22Rv1 (cell line): ENCODE measurements at regions not wholly inside any gene's neighbourhood (a gene's known extent, or its start where the extent isn't known, plus 50 kb on each side); places are given as distances from the start of the nearest gene placed in this dataset.

ENCODE experiments used
- H3K27ac ChIP-seq: fragments of 450-650 bp; 2 replicates; pipeline ENCODE4 v1.5.1; 2017
- CTCF ChIP-seq: fragments of 450-650 bp; IDR thresholded peaks from 2 replicates; pipeline ENCODE4 v1.5.1; 2017; ENCODE audit warnings: mild to moderate bottlenecking
- ZFX ChIP-seq: fragments of 450-650 bp; IDR thresholded peaks from 2 replicates; pipeline ENCODE4 v1.6.1; 2017; ENCODE audit warnings: antibody characterized with exemption, borderline replicate concordance

DNA sequence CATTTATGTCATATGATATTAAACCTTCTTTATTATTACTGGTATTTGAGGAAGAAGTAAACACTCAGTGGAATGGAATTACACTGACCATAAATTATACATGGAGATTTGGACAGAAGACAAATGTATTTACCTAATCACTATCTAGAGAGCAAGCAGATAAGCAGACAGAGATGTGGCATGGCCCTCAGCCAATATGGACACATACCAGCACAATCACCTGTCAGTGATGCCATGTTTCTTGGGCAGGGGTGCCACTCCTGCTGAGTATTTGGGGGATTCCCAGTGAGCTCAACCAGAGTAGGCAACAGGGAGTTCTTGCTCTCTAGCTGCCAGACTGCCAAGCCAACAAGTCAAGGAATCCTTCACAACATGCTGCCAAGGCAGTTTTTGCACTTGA, 866.3 kb upstream of the LRRN3 start:
- TF ChIP-seq CTCF (no peak), ZFX (no peak)
- no peak overlapping the region for H3K27ac ChIP-seq

GRCh38 chr7:110246118-110246517, 844.8 kb upstream of the LRRN3 start:
- no peak for TF ChIP-seq CTCF
- TF ChIP-seq ZFX: no peak

GRCh38 chr7:110253093-110253492, 837.8 kb upstream of the LRRN3 start:
- TF ChIP-seq CTCF: no peak
- no peak for TF ChIP-seq ZFX
- no peak overlapping the region for H3K27ac ChIP-seq

More at GRCh38 chr7:110246118-110246517, 844.8 kb upstream of the LRRN3 start:
- H3K27ac ChIP-seq: no peak overlapping the region

DNA sequence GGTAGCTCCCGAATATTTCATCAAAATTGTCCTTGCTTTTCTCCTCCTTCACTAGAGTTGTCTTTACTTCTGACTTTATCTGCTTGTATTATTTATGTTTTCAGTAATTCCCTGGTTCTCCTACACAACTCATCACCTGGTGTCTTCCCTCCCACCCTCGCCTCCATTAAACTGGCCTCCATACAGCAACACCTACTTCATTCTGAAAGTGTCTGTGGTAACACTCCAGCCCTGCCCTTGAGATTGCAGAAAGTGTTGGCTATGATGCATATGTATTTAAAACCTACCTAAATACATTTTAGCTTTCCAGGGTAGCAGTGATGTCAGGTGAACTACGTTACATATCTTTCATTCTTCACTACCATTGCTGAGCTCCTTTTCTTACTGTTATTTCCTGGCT, 833.3 kb upstream of the LRRN3 start:
- TF ChIP-seq CTCF: no peak
- TF ChIP-seq ZFX: no peak
- no peak overlapping the region for H3K27ac ChIP-seq

- TF ChIP-seq ZFX (no peak), CTCF (no peak)
- no peak overlapping the region for H3K27ac ChIP-seq
These were observed 828.7 kb upstream of the LRRN3 start for GRCh38 chr7:110262251-110262650.

DNA sequence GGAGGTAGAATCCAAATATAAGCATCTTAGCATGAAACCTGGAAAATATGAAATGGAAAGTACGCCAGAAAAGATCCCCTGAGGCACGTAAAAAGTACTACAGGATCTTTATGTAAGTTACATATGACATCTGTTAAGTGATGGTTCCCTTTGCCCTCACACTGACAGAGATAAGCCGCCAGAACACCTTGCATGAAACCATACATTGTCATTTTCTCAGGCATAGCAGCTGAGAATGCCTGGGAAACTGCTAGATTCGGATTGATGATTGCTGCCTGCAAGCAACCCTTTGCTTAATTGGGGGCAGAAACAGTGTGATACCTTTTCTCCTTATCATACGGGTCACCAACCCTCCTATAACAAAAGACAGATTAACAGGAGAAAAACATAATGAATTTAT, 826.6 kb upstream of the LRRN3 start:
- no peak for TF ChIP-seq CTCF
- TF ChIP-seq ZFX: no peak
- no peak overlapping the region for H3K27ac ChIP-seq

DNA sequence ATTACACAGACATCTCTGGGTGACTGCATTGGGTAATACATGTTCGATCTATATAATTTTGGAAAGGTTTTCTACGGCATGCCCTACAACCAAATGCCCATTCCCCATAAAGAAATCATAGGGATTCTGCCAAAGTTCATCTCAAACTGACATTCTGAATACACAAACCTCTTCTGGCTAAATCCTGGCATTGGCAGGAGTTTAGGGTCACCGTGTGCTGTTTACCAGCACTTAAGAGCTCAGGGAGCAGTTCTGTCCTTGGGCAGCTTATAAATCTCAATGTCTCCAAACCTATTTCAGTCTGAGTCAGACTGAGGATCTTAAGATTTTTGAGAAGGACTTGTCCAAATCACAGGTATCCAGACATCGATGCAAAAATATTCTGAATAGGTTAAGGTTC, 809.6 kb upstream of the LRRN3 start:
- no peak overlapping the region for H3K27ac ChIP-seq
- TF ChIP-seq ZFX (no peak), CTCF (no peak)
